GM12873 (cell line): ENCODE measurements at regions not wholly inside any gene's neighbourhood (a gene's known extent, or its start where the extent isn't known, plus 50 kb on each side); places are given as distances from the start of the nearest gene placed in this dataset.
A peak's percentile ranks its signal among the peaks of the same experiment; 100 is the strongest.

Experiments
- TF ChIP-seq, protein P1 (sequence below): IDR thresholded peaks from 2 replicates; pipeline ENCODE4 v1.5.1; 2012; ENCODE audit warnings: low read depth, mild to moderate bottlenecking, moderate library complexity, low read length, control low read depth; ENCODE audit not compliant: insufficient read depth; ENCODE audit errors: missing control alignments

DNA sequence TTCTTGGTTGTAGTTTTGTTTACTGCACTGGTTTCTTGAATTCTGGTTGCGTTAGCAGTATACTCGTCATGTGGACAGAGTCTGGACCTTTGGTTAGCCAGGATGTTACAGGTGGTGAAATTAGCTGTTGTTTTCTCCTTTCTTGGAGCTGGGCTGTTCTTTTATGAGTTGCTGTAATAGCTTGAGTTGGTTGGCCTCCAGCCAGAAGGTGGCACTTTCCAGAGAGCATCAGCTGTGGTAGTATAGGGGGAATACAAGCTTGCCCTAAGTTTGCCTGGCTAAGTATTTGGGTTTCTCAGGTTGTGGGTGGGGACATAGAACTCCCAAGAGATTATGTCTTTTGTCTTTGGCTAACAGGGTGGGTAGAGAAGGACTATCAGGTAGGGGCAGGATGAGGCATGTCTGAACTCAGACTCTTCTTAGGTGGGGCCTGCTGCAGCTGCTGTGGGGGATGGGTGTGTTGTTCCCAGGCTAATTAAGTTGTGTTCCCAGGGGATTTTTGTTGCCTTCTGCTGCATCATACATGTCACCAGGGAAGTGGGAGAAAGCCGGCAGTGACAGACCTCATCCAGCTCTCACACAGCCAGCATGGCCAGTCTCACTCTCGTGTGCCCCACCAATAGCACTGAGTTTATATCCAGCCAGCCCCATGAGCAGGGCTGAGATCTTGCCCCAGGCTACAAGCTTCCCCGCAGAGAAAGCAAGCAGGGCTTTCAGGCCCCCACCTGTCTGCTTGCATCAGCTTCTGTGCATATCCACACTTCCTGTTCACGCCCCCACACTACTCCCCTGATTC is 246.7 kb upstream of the TPK1 start:
- TF ChIP-seq, protein P1, sequence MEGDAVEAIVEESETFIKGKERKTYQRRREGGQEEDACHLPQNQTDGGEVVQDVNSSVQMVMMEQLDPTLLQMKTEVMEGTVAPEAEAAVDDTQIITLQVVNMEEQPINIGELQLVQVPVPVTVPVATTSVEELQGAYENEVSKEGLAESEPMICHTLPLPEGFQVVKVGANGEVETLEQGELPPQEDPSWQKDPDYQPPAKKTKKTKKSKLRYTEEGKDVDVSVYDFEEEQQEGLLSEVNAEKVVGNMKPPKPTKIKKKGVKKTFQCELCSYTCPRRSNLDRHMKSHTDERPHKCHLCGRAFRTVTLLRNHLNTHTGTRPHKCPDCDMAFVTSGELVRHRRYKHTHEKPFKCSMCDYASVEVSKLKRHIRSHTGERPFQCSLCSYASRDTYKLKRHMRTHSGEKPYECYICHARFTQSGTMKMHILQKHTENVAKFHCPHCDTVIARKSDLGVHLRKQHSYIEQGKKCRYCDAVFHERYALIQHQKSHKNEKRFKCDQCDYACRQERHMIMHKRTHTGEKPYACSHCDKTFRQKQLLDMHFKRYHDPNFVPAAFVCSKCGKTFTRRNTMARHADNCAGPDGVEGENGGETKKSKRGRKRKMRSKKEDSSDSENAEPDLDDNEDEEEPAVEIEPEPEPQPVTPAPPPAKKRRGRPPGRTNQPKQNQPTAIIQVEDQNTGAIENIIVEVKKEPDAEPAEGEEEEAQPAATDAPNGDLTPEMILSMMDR = no peak

DNA sequence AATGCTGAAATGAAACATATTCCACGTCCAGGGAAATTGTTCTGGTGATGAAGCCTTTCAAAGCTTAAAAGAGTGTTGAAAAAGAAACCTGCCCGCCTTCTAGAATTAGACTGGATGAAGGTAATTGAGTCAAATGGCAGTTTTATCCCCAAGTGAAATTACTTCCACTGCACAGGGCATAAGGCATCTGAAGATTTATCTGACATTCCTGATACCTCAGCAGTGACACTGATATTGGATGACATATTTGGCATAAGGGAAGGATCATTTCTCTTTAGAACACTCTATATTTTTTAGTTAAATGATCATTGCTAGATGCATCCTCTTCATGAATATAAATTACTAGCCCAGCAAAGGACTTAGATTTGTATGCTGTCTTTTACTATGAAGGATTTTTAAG is 229.6 kb upstream of the TPK1 start:
- TF ChIP-seq, protein P1 = no peak

DNA sequence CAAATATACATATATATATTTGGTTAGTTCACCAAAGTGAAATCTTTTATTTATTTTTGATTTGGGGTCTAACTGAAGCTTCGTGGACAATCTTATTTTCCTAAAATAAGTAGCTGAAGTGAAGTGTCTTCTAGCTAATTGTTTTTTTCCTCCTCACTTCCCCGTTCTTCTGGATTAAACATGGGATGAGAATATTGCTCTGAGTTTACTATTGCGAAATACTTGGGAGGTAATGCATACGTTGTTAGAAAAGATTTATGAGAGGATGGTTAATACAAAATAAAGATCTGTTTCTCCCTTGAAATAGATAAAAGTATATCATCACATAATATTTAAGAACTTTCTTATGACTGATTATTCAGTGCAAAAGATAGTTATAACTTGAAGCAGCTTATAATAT is 228.3 kb upstream of the TPK1 start:
- TF ChIP-seq, protein P1 = no peak

DNA sequence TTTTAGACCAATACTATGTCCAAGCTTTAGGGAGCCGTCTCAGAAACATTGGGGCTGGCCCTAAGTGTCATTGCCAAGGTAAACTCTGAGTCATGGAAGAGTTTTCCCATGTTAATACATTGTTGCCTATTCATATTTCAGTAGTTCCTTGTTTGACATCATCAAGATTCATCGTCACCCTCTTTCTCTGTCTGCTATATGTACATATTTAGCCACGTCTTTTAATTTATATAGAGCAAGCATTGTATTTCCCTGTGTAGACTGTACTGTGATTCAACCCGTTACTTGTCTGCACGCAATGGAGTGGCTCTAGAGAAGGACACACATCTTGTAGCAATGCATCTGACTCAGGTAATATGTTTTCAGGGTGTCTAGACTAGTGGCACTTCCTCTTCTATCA is 217.9 kb upstream of the TPK1 start:
- TF ChIP-seq, protein P1 = no peak

DNA sequence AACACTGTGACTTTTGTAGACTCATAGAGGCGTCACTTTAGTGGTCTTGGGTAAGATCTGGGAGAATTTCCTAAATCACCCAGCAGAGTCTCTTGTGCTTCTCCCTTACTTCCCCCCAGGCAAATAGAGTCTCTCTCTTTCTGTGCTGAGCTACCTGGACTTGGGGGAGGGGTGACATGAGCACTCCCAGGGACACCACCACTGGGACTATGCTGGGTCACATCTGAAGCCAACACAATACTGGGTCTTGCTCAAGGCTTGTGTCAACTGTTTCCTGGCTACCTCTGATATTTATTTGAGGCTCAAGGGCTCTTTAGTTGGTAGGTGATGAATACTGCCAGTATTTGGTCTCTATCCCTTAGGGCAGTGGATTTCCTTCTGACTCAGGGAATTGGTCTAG is 214.6 kb upstream of the TPK1 start:
- TF ChIP-seq, protein P1 = no peak

DNA sequence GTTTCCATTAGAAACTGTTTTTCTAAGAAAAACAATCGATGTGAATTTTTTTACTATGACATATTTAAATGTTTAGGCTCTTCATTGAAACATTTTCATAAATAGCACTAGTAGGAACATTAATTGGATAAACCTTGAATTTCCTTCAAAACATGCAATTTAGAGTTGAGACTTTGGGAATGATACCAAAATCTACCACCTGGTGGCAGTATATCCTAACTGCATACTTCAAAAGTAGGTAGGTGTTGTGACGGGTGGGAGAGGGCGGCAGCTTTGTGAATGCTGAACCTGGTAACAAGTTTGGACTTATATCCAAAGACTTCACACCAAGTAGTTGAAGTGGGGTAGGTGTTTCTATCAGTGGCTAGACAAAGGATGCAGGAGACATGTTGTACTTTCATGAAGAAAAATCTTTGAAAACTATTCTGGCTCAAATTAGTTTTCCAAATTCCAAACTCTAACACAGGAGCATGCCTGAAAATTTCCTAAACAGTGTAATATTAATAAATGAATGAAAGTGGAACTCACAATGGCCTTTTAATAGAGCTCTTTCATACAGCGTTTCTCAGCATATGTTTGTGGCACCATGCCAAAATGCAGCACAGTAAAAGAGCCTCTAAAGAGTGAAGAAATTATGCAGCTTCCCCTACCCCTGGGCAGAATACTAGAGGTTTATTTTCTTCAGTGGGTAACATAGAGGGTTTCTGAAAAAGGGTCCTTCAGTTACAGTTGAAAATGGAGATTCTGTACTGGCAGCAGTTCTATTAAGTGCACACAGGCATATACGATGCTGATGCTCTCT is 201.0 kb upstream of the TPK1 start:
- TF ChIP-seq, protein P1 = peak; percentile 75

DNA sequence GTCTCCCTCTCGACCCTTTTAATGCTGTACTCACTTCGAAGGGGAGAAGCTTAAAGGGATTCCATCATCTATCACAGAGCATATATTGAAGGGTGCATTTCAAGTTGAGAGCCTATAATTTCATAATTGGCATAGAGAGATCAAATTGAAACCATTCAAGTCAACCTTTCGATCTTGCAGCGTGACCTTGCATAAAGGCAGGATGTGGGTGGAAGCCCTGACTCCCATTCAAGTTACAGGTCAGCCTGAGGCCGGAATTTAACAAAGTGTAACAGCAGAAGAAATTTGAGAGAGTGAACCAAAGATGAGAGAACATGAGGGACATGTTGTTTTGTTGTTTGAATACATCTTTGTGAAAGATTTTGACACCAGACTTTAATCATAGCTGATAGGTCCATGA is 195.3 kb upstream of the TPK1 start:
- TF ChIP-seq, protein P1 = no peak
